Prostate gland (tissue), 2 donors: ENCODE measurements at regions not wholly inside any gene's neighbourhood (a gene's known extent, or its start where the extent isn't known, plus 50 kb on each side); places are given as distances from the start of the nearest gene placed in this dataset.
"Not testable (repeated sequence)": the region's sequence is repeated elsewhere in the genome, so short reads cannot be mapped to it uniquely, and the experiment has no call there.

ENCODE experiments used
- CTCF ChIP-seq, 4 experiments: fragments of 200-600 bp in 2 of 4; fragments of 450-650 bp in 2 of 4; sonication (generic) in 2 of 4; IDR thresholded peaks; 1 replicate in 3 of 4; 2 replicates in 1 of 4; pipeline ENCODE4 v1.5.1; 2016 to 2019; ENCODE audit warnings: antibody characterized with exemption in 4 of 4, mild to moderate bottlenecking in 2 of 4, moderate library complexity in 2 of 4
- POLR2A ChIP-seq: fragments of 450-650 bp; IDR thresholded peaks from one replicate; pipeline ENCODE4 v1.6.1; 2016; ENCODE audit warnings: antibody characterized with exemption, mild to moderate bottlenecking

GRCh38 chr7:63790177-63790763 is 208.4 kb upstream of the ZNF722 start:
- not testable (repeated sequence) for TF ChIP-seq CTCF (IDR thresholded peaks at IDR 0.05); POLR2A
